Activated CD8-positive, alpha-beta T cell treated with anti-CD3 and anti-CD28 coated beads, Interleukin-2, amount 10 ng/mL, durations not matched to agents 7 days and 5 days (primary cell): ENCODE measurements at regions not wholly inside any gene's neighbourhood (a gene's known extent, or its start where the extent isn't known, plus 50 kb on each side); places are given as distances from the start of the nearest gene placed in this dataset.

Experiments used
- ATAC-seq: fragments of 150-1000 bp; cut with Tn5 transposase; one replicate; pipeline ENCODE4 v1.10.0; 2021; ENCODE audit warnings: moderate library complexity
- CTCF ChIA-PET: fragments of 350-600 bp; sonication (Branson Sonifier 250); formaldehyde crosslinking; loops from one replicate; lab custom pipeline; 2021; ENCODE audit warnings: antibody characterized with exemption; lab: Charles Lee
- POLR2A ChIA-PET: fragments of 350-600 bp; sonication (Branson Sonifier 250); formaldehyde crosslinking; loops from one replicate; lab custom pipeline; 2021; ENCODE audit warnings: antibody characterized with exemption; lab: Charles Lee
- DNase-seq: peaks from one replicate; pipeline ENCODE4 v3.0.0-alpha.2; 2020
- H3K27ac Mint-ChIP-seq: one replicate; pipeline ENCODE4 v1.8.0; 2021; ENCODE audit warnings: mild to moderate bottlenecking, mixed read lengths
- H3K27me3 Mint-ChIP-seq: one replicate; pipeline ENCODE4 v1.8.0; 2021; ENCODE audit warnings: low read depth, mixed read lengths
- H3K36me3 Mint-ChIP-seq: one replicate; pipeline ENCODE4 v1.8.0; 2021; ENCODE audit warnings: low read depth, mixed read lengths
- H3K4me1 Mint-ChIP-seq: one replicate; pipeline ENCODE4 v1.8.0; 2021; ENCODE audit warnings: low read depth, mixed read lengths
- H3K4me3 Mint-ChIP-seq: one replicate; pipeline ENCODE4 v1.8.0; 2021; ENCODE audit warnings: mild to moderate bottlenecking, mixed read lengths
- H3K9me3 Mint-ChIP-seq: one replicate; pipeline ENCODE4 v1.8.0; 2022; ENCODE audit warnings: mixed read lengths; ENCODE audit not compliant: insufficient read depth

GRCh38 chr2:193774166-193774565, 1579.4 kb upstream of the TMEFF2 start:
- ChIA-PET POLR2A (no interaction called here), CTCF (no interaction called here)
- Mint-ChIP-seq H3K9me3 (no peaks in the 10 kb centered on the region), H3K4me1 (no peaks in the 10 kb centered on the region), H3K4me3 (no peak overlapping the region), H3K27me3 (no peaks in the 10 kb centered on the region), H3K36me3 (no peaks in the 10 kb centered on the region), H3K27ac (no peak overlapping the region)
- DNase-seq: no peak
- no peak for ATAC-seq

GRCh38 chr2:193751299-193751698, 1556.6 kb upstream of the TMEFF2 start:
- ChIA-PET POLR2A (no interaction called here), CTCF (no interaction called here)
- ATAC-seq (no peak), DNase-seq (no peak)
- Mint-ChIP-seq H3K4me3 (no peak overlapping the region), H3K9me3 (no peaks in the 10 kb centered on the region), H3K27ac (no peak overlapping the region), H3K27me3 (no peaks in the 10 kb centered on the region), H3K36me3 (no peaks in the 10 kb centered on the region), H3K4me1 (no peaks in the 10 kb centered on the region)

- DNase-seq (no peak), ATAC-seq (no peak)
- Mint-ChIP-seq H3K27me3 (no peaks in the 10 kb centered on the region), H3K4me1 (no peaks in the 10 kb centered on the region), H3K36me3 (no peaks in the 10 kb centered on the region), H3K4me3 (no peak overlapping the region), H3K9me3 (no peaks in the 10 kb centered on the region), H3K27ac (no peak overlapping the region)
- ChIA-PET POLR2A (no interaction called here), CTCF (no interaction called here)
Observed at GRCh38 chr2:193749485-193749884, 1554.8 kb upstream of the TMEFF2 start.

GRCh38 chr2:193743089-193743488, 1548.4 kb upstream of the TMEFF2 start:
- Mint-ChIP-seq H3K27me3 (no peaks in the 10 kb centered on the region), H3K27ac (no peak overlapping the region), H3K4me3 (no peak overlapping the region), H3K9me3 (peaks cover 4% of the 10 kb centered on the region), H3K4me1 (no peaks in the 10 kb centered on the region), H3K36me3 (no peaks in the 10 kb centered on the region)
- ATAC-seq (no peak), DNase-seq (no peak)
- ChIA-PET POLR2A (no interaction called here), CTCF (no interaction called here)

- H3K4me1 Mint-ChIP-seq: no peaks in the 10 kb centered on the region
- H3K27ac Mint-ChIP-seq: no peak overlapping the region
- ATAC-seq (no peak), DNase-seq (no peak)
- no peaks in the 10 kb centered on the region for H3K36me3 Mint-ChIP-seq
- no peak overlapping the region for H3K4me3 Mint-ChIP-seq
- CTCF ChIA-PET: no interaction called here
- POLR2A ChIA-PET: no interaction called here
- H3K9me3 Mint-ChIP-seq: peaks cover 4% of the 10 kb centered on the region
- no peaks in the 10 kb centered on the region for H3K27me3 Mint-ChIP-seq
Observed at GRCh38 chr2:193738892-193739291, 1544.2 kb upstream of the TMEFF2 start.

- no peaks in the 10 kb centered on the region for H3K9me3 Mint-ChIP-seq
- no peaks in the 10 kb centered on the region for H3K27me3 Mint-ChIP-seq
- ChIA-PET POLR2A (no interaction called here), CTCF (no interaction called here)
- no peak for ATAC-seq
- no peak overlapping the region for H3K27ac Mint-ChIP-seq
- H3K4me3 Mint-ChIP-seq: no peak overlapping the region
- no peak for DNase-seq
- H3K36me3 Mint-ChIP-seq: no peaks in the 10 kb centered on the region
- no peaks in the 10 kb centered on the region for H3K4me1 Mint-ChIP-seq
Observed at GRCh38 chr2:193712912-193713311, 1518.2 kb upstream of the TMEFF2 start.

GRCh38 chr2:193703411-193703810, 1508.7 kb upstream of the TMEFF2 start:
- ATAC-seq: no peak
- H3K27ac Mint-ChIP-seq: no peak overlapping the region
- no peak for DNase-seq
- ChIA-PET CTCF (no interaction called here), POLR2A (no interaction called here)
- H3K4me3 Mint-ChIP-seq: no peak overlapping the region
- H3K9me3 Mint-ChIP-seq: no peaks in the 10 kb centered on the region
- H3K27me3 Mint-ChIP-seq: no peaks in the 10 kb centered on the region
- no peaks in the 10 kb centered on the region for H3K4me1 Mint-ChIP-seq
- no peaks in the 10 kb centered on the region for H3K36me3 Mint-ChIP-seq

GRCh38 chr2:193701484-193701883, 1506.8 kb upstream of the TMEFF2 start:
- H3K36me3 Mint-ChIP-seq: no peaks in the 10 kb centered on the region
- H3K27ac Mint-ChIP-seq: no peak overlapping the region
- ChIA-PET POLR2A (no interaction called here), CTCF (no interaction called here)
- no peaks in the 10 kb centered on the region for H3K4me1 Mint-ChIP-seq
- H3K9me3 Mint-ChIP-seq: no peaks in the 10 kb centered on the region
- DNase-seq (no peak), ATAC-seq (no peak)
- H3K27me3 Mint-ChIP-seq: no peaks in the 10 kb centered on the region
- no peak overlapping the region for H3K4me3 Mint-ChIP-seq

GRCh38 chr2:193695367-193695766, 1500.6 kb upstream of the TMEFF2 start:
- H3K36me3 Mint-ChIP-seq: no peaks in the 10 kb centered on the region
- H3K9me3 Mint-ChIP-seq: no peaks in the 10 kb centered on the region
- no peak overlapping the region for H3K4me3 Mint-ChIP-seq
- no peak overlapping the region for H3K27ac Mint-ChIP-seq
- no peak for DNase-seq
- H3K4me1 Mint-ChIP-seq: no peaks in the 10 kb centered on the region
- no peak for ATAC-seq
- CTCF ChIA-PET: no interaction called here
- H3K27me3 Mint-ChIP-seq: no peaks in the 10 kb centered on the region
- POLR2A ChIA-PET: no interaction called here

- Mint-ChIP-seq H3K4me3 (no peak overlapping the region), H3K9me3 (no peaks in the 10 kb centered on the region), H3K36me3 (no peaks in the 10 kb centered on the region), H3K27ac (no peak overlapping the region), H3K4me1 (no peaks in the 10 kb centered on the region), H3K27me3 (no peaks in the 10 kb centered on the region)
- DNase-seq: no peak
- no peak for ATAC-seq
- ChIA-PET POLR2A (no interaction called here), CTCF (no interaction called here)
Observed at GRCh38 chr2:193693758-193694157, 1499.0 kb upstream of the TMEFF2 start.

GRCh38 chr2:193690572-193690971, 1495.8 kb upstream of the TMEFF2 start:
- H3K27me3 Mint-ChIP-seq: no peaks in the 10 kb centered on the region
- ATAC-seq (no peak), DNase-seq (no peak)
- H3K36me3 Mint-ChIP-seq: no peaks in the 10 kb centered on the region
- H3K4me1 Mint-ChIP-seq: no peaks in the 10 kb centered on the region
- POLR2A ChIA-PET: no interaction called here
- CTCF ChIA-PET: no interaction called here
- H3K9me3 Mint-ChIP-seq: no peaks in the 10 kb centered on the region
- no peak overlapping the region for H3K27ac Mint-ChIP-seq
- H3K4me3 Mint-ChIP-seq: no peak overlapping the region

- no peak overlapping the region for H3K4me3 Mint-ChIP-seq
- no peaks in the 10 kb centered on the region for H3K36me3 Mint-ChIP-seq
- H3K9me3 Mint-ChIP-seq: no peaks in the 10 kb centered on the region
- ChIA-PET CTCF (no interaction called here), POLR2A (no interaction called here)
- H3K27ac Mint-ChIP-seq: no peak overlapping the region
- DNase-seq (no peak), ATAC-seq (no peak)
- H3K4me1 Mint-ChIP-seq: no peaks in the 10 kb centered on the region
- H3K27me3 Mint-ChIP-seq: no peaks in the 10 kb centered on the region
Observed at GRCh38 chr2:193687195-193687594, 1492.5 kb upstream of the TMEFF2 start.

GRCh38 chr2:193679847-193680246, 1485.1 kb upstream of the TMEFF2 start:
- ATAC-seq (no peak), DNase-seq (no peak)

More at GRCh38 chr2:193679847-193680246, 1485.1 kb upstream of the TMEFF2 start:
- no peak overlapping the region for H3K27ac Mint-ChIP-seq
- H3K36me3 Mint-ChIP-seq: no peaks in the 10 kb centered on the region
- CTCF ChIA-PET: no interaction called here
- no peaks in the 10 kb centered on the region for H3K4me1 Mint-ChIP-seq
- POLR2A ChIA-PET: no interaction called here
- peaks cover 4% of the 10 kb centered on the region for H3K9me3 Mint-ChIP-seq
- no peak overlapping the region for H3K4me3 Mint-ChIP-seq
- no peaks in the 10 kb centered on the region for H3K27me3 Mint-ChIP-seq
